HepG2 (cell line): ENCODE measurements at regions not wholly inside any gene's neighbourhood (a gene's known extent, or its start where the extent isn't known, plus 50 kb on each side); places are given as distances from the start of the nearest gene placed in this dataset.

Experiments
- ATAC-seq: fragments of 200-7000 bp; cut with Tn5 transposase; 3 replicates; pipeline ENCODE4 v1.9.1; 2020; ENCODE audit warnings: mild to moderate bottlenecking, moderate library complexity
- BruUV-seq: library from RNA; stranded (reverse); fragments of 400-500 nt; replicated peaks from 2 replicates; lab custom pipeline; 2021; lab: Mats Ljungman, UMichigan
- CTCF ChIA-PET: fragments of 300-600 bp; formaldehyde crosslinking; extraction: SDS; loops from one replicate; lab custom pipeline; 2021; ENCODE audit warnings: low total read pairs, inconsistent platforms, low intra/inter-chr PET ratio; lab: Yijun Ruan, JAX
- POLR2A ChIA-PET: fragments of 350-600 bp; sonication (Branson Sonifier 250); formaldehyde crosslinking; loops from one replicate; lab custom pipeline; 2020; ENCODE audit warnings: antibody characterized with exemption, inconsistent platforms; lab: Yijun Ruan, JAX
- DNase-seq: peaks from one replicate; pipeline ENCODE4 v3.0.0-alpha.2; 2015; ENCODE audit warnings: low spot score
- FAIRE-seq: peaks from 3 replicates; lab custom pipeline; 2011; peaks lifted over from hg19 to GRCh38; lab: Jason Lieb, UNC
- H2AFZ ChIP-seq: one replicate; pipeline ENCODE4 v1.6.1; 2011; ENCODE audit warnings: low read length, inconsistent platforms
- H3K27ac ChIP-seq: fragments of 300-600 bp; 3 replicates; pipeline ENCODE4 v1.8.0; 2011; ENCODE audit warnings: mixed run types, mild to moderate bottlenecking, mixed read lengths, low read length, inconsistent platforms; ENCODE audit not compliant: insufficient read depth; ENCODE audit errors: extremely low read length
- H3K27me3 ChIP-seq, 2 experiments: fragments of 200-600 bp in 1 of 2; 2 replicates in 1 of 2; 3 replicates in 1 of 2; pipeline versions ENCODE4 v1.6.0 to v1.8.0; 2011; ENCODE audit warnings: low read length in 2 of 2, mild to moderate bottlenecking in 2 of 2, moderate library complexity in 2 of 2, inconsistent platforms in 1 of 2; ENCODE audit not compliant: insufficient read depth in 2 of 2, control insufficient read depth in 1 of 2
- H3K36me3 ChIP-seq, 2 experiments: fragments of 200-600 bp in 1 of 2; replicated peaks in 1 of 2; 2 replicates in 1 of 2; 3 replicates in 1 of 2; pipeline versions ENCODE4 v1.5.1 to v1.8.0; 2011; ENCODE audit warnings: low read length in 2 of 2, inconsistent platforms in 1 of 2; ENCODE audit not compliant: insufficient read depth in 2 of 2, control insufficient read depth in 1 of 2
- H3K4me1 ChIP-seq: 2 replicates; pipeline ENCODE4 v1.5.1; 2012; ENCODE audit warnings: low read length, inconsistent platforms; ENCODE audit not compliant: insufficient read depth
- H3K4me2 ChIP-seq: 2 replicates; pipeline ENCODE4 v1.6.0; 2011; ENCODE audit warnings: low read depth, low read length, inconsistent platforms
- H3K4me3 ChIP-seq, 3 experiments: fragments of 200-600 bp in 1 of 3; sonication (generic), shearing (Covaris generic) in 1 of 3; replicated peaks in 1 of 3; 2 replicates each; pipeline ENCODE4 v1.5.1; 2011 to 2016; ENCODE audit warnings: low read length in 3 of 3, inconsistent platforms in 2 of 3, low read depth in 2 of 3, mild to moderate bottlenecking in 2 of 3, control low read depth in 1 of 3, mixed read lengths in 1 of 3; ENCODE audit not compliant: insufficient read depth in 1 of 3
- H3K79me2 ChIP-seq: one replicate; pipeline ENCODE4 v1.6.1; 2011; ENCODE audit warnings: low read length, inconsistent platforms; ENCODE audit not compliant: insufficient read depth
- H3K9ac ChIP-seq: 2 replicates; pipeline ENCODE4 v1.6.0; 2011; ENCODE audit warnings: mild to moderate bottlenecking, low read depth, low read length, inconsistent platforms; ENCODE audit not compliant: insufficient read depth
- H3K9me3 ChIP-seq: 2 replicates; pipeline ENCODE4 v1.5.1; 2012; ENCODE audit warnings: mild to moderate bottlenecking, low read length
- H4K20me1 ChIP-seq: 2 replicates; pipeline ENCODE4 v1.6.0; 2011; ENCODE audit warnings: inconsistent platforms, mild to moderate bottlenecking, low read length, moderate library complexity; ENCODE audit not compliant: insufficient read depth
- CEBPB ChIP-seq: IDR thresholded peaks from 2 replicates; pipeline ENCODE4 v1.6.1; 2011; ENCODE audit warnings: low read depth, low read length, improper control_type of control experiment, borderline replicate concordance
- CEBPG ChIP-seq: IDR thresholded peaks from 2 replicates; pipeline ENCODE4 v1.6.1; 2016
- FOXO1 ChIP-seq: sonication (generic); formaldehyde crosslinking; IDR thresholded peaks from 2 replicates; pipeline ENCODE4 v1.4.0; 2020; ENCODE audit warnings: missing genetic modification reagents
- MAFF ChIP-seq: IDR thresholded peaks from 2 replicates; pipeline ENCODE4 v1.6.1; 2011; ENCODE audit warnings: low read depth, low read length, improper control_type of control experiment
- MAFK ChIP-seq, 2 experiments: IDR thresholded peaks in 1 of 2; conservative IDR thresholded peaks in 1 of 2; 2 replicates each; pipeline ENCODE4 v1.6.1; 2011; ENCODE audit warnings: improper control_type of control experiment in 2 of 2, low read length in 2 of 2
- ZGPAT ChIP-seq: IDR thresholded peaks from 2 replicates; pipeline ENCODE4 v1.6.1; 2016; ENCODE audit warnings: mild to moderate bottlenecking
- WGBS: methylation state at CpG from one replicate; pipeline ENCODE4 v1.1.6; 2017; ENCODE audit warnings: low lambda C conversion rate; 5-methylcytosine and 5-hydroxymethylcytosine counted together
- in situ Hi-C: cut with HindIII; loops from 2 replicates; pipeline ENCODE4 v1.10.0; 2017; ENCODE audit warnings: low pct_unique_long_range_greater_than_20kb; ENCODE audit not compliant: extremely low pct_ligation_motif_present
- intact Hi-C: fragments of 100-400 bp; cut with micrococcal nuclease; formaldehyde crosslinking; loops from one replicate; pipeline ENCODE4 v1.10.0; 2022; ENCODE audit not compliant: unreplicated experiment

GRCh38 chr2:41775366-41776025 is 272.3 kb upstream of the PKDCC start:
- peaks cover 0 to 6% of the 10 kb centered on the region in 2 experiments; a peak in 1 of 5 replicates for H3K27me3 ChIP-seq
- in situ Hi-C loops = loop anchor here (25.0 kb wide), 1 partner anchor 1863 kb away; no protein-coding TSS in a partner anchor
- intact Hi-C loops = no loop called here
- no peak overlapping the region for H2AFZ ChIP-seq
- no peaks in the 10 kb centered on the region for H3K4me1 ChIP-seq
- WGBS = 2% methylated on average over 4 of the region's 4 CpGs
- CTCF ChIA-PET = no interaction called here
- DNase-seq (peak; percentile 15), FAIRE-seq (no peak), ATAC-seq (peak; percentile 50; the same call in 1 of the 3 replicates)
- no peaks in the 10 kb centered on the region for H4K20me1 ChIP-seq
- no peaks in the 10 kb centered on the region for H3K79me2 ChIP-seq
- no peak overlapping the region for H3K9ac ChIP-seq
- no peaks in the 10 kb centered on the region for H3K9me3 ChIP-seq
- no peak overlapping the region for H3K27ac ChIP-seq
- peak; percentile 61; the same call in 1 of the 2 replicates for TF ChIP-seq CEBPG (CRISPR knock-in tag)
- TF ChIP-seq CEBPB = peak; percentile 88
- no peak for TF ChIP-seq ZGPAT (CRISPR knock-in tag)
- no peak overlapping the region for H3K4me3 ChIP-seq
- no TSS peak for BruUV-seq
- H3K4me2 ChIP-seq = no peak overlapping the region
- POLR2A ChIA-PET = no interaction called here
- no peaks in the 10 kb centered on the region for H3K36me3 ChIP-seq

- Histone ChIP-seq H3K27me3 (no peaks in the 10 kb centered on the region), H3K4me2 (no peak overlapping the region), H3K9ac (no peak overlapping the region), H3K4me3 (no peak overlapping the region), H3K79me2 (no peaks in the 10 kb centered on the region), H3K36me3 (no peaks in the 10 kb centered on the region), H3K4me1 (no peaks in the 10 kb centered on the region), H4K20me1 (no peaks in the 10 kb centered on the region), H3K27ac (no peak overlapping the region), H3K9me3 (no peaks in the 10 kb centered on the region), H2AFZ (no peak overlapping the region)
- in situ Hi-C loops = loop anchor here (5.0 to 25.0 kb wide), 2 partner anchors 368 to 1868 kb away; no protein-coding TSS in a partner anchor
- BruUV-seq = no TSS peak
- peak; percentile 97 for TF ChIP-seq MAFF
- TF ChIP-seq FOXO1 (CRISPR knock-in tag) = no peak
- peak; percentile 95 to 98 for TF ChIP-seq MAFK (conservative IDR thresholded peaks at IDR 0.05 in 1 of 2, IDR thresholded peaks at IDR 0.05 in 1 of 2; ENCODE audit: low read length in 2 of 2)
- intact Hi-C loops = loop anchor here (5.0 kb wide), 1 partner anchor 1538 kb away; no protein-coding TSS in a partner anchor
- POLR2A ChIA-PET = no interaction called here
- DNase-seq (no peak), ATAC-seq (no peak), FAIRE-seq (no peak)
- CTCF ChIA-PET = no interaction called here
- under 1% methylated on average over 3 of the region's 3 CpGs for WGBS
Measured at GRCh38 chr2:41779888-41780287, 267.9 kb upstream of the PKDCC start.
